HG03159 (cell line): ENCODE measurements at regions not wholly inside any gene's neighbourhood (a gene's known extent, or its start where the extent isn't known, plus 50 kb on each side); places are given as distances from the start of the nearest gene placed in this dataset.

Experiments used
- ATAC-seq: cut with Tn5 transposase; IDR thresholded peaks from one replicate; pipeline ENCODE4 v1.9.1; 2021; ENCODE audit warnings: mild to moderate bottlenecking, moderate library complexity; ENCODE audit not compliant: unreplicated experiment

DNA sequence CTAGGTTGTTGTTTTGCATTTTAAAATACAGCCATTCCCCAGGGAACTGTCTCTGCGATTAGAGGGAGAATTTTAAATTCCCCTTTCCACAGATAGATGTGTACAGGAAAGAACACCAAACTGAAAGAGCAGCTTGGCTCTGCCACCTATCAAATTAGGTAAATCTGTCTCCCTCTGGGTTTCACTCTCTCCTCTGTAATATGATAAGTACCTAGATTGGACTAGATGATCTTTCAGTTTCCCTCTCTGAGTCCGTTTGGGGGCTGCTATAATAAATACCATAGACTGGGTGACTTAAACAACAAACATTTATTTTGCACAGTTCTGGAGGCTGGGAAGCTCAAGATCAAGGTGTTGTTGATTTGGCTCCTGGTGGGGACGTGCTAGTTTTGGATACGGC is 186.0 kb downstream of the KIF20B start:
- peak; percentile 49 for ATAC-seq

DNA sequence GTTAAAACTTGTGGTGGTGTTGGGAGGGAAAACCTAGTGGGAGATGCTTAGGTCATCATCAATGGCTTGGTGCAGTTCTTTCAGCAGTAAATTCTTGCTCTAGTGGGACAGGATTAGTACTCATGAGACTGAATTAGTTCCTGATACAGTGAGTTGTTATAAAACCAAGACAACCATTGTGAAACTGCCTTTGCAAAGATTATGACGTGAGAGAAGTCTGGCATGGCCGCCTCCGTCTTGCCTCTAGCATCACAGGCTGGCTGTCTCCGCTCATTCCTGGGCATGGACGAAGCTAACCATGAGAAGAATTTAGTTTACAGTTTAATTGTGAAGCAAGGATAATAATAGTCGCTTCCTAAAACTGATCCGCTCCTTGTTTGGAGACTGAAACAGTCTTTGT is 186.4 kb downstream of the KIF20B start:
- peak; percentile 70 for ATAC-seq

DNA sequence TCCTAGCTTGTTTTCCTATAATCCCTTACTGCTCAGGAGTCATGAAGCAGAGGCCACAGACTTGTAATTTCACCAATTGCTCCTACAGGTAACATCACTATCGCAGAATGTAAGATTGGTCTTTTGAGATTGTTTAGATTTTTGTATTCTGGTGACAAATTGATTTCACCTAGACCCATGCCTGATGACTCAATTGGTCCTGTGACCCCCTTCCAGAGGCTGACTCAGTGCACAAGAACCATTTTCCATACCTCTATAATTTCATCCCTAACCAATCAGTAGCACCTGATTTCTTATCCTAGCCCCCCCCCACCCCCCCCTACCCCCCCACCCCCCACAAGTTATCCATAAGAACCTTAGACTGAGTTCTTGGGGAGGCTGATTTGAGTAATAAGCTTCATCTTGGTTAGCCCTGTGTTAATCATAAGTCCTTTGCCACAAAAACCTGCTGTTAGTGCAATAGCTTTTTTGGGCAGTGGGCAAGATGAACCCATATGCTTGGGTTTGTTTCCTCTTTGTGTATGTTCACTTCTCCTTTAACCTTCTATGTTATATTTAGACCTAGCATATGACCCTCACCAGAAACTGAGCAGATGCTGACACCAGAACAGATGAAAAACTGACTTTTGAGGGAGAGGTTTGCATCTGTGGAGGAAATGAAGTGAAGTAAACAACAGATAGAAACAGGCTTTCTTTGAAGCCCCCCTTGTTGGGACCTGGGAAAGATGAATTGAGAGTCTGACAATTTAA is 187.1 kb downstream of the KIF20B start:
- peak; percentile 86 for ATAC-seq

DNA sequence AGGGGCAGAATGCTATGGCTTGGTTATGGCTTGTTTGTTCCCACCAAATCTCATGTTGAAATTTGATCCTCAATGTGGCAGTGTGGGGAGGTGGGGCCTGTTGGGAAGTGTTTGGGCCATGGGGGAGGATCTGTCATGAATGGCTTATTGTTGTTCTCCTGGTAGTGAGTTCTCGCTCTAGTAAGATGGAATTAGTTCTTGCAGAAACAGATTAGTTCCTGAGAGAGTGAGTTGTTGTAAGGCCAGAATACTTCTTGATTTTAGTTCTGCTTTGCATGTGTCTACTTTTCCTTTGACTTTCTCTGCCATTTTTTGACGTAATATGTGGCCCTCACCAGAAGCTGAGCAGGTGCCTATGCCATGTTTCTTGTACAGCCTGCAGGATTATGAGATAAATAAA is 188.2 kb downstream of the KIF20B start:
- ATAC-seq = no peak

DNA sequence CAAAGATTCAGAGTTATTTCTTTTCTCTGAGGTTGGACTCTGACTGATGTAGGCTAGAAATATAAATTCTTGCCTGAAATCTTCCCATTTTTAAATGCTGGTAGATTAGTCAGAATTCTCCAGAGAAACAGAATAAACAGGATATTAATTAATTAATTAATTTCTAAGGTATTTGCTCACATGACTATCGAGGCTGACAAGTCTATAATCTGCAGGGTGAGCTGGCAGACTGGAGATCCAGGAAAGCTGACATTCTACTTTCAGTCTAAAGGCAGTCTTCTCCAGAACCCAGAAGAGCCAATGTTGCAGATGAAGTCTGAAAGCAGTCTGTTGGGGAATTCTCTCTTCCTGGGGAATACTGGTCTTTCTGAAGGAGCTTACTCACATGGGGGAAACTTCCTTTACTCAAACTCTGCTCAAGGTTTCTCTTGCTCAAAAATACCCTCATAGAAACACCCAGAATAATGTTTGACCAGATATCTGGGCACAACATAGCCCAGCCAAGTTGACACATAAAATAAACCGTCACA is 189.7 kb downstream of the KIF20B start:
- no peak for ATAC-seq

DNA sequence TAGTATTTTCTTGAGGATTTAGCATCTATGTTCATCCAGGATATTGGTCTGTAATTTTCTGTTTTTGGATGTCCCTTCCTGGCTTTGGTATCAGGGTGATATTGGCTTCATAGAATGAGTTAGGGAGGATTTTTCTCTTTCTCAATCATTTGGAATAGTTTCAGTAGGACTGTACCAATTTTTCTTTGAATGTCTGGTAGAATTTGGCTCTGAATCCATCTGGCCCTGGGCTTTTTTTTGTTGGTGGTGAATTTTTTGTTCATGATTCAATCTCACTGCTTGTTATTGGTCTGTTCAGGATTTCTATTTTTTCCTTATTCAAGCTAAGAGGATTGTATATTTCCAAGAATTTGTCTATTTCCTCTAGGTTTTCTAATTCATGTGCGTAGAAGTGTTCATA is 192.7 kb downstream of the KIF20B start:
- no peak for ATAC-seq

DNA sequence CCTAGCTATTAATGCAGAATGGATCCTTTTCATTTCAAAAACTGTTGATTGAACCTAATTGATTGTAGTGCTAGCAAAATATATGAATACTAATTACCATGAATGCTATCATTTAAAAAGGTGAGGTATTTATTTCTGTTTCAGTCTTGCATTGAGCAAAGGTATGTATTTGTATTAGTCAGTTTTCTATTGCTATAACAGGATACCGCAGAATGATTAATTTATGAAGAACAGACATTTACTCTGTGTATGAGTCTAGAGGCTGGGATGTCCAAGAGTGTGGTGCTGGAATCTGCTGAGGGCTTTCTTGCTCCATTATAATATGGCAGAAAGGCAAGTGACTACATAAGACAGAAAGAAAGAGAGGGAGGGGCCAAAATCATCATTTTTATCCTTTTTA is 199.2 kb downstream of the KIF20B start:
- ATAC-seq = no peak

DNA sequence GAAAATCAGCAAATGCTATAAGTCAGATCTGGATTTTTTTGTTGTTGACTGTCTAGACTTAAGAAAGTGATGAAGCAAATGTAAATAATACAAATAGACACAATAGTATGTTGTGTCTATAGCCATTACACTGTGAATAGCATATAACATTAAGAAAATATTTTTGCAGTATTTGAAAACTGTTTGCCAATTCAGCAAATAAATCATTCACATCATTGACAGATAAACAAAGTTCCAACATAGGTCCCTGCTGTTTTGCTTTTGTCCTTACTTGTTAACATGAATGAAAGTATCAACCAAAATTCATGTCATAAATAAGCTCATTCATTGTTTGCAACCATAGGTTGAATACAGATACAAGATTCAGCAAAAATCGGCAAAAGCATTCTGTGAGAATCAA is 200.5 kb downstream of the KIF20B start:
- no peak for ATAC-seq

DNA sequence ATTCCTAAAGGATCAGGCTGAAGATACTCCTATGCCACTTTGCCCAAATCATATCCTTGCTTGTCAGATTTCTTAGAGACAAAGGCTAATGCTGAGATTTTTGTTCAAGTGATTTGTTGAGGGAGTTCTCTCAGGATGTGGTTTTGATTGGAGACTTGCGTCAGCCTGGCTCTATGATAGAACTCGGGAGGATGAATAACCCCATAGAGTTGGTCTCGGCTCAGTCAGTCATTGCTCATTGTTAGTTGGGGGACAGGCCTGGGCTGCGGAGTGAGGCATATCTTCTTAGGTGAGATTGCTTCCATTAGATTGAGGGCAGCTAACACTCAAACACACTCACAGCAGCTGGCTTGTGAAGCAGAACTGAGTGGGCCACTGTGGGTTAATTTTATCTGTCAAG is 203.4 kb downstream of the KIF20B start:
- no peak for ATAC-seq

DNA sequence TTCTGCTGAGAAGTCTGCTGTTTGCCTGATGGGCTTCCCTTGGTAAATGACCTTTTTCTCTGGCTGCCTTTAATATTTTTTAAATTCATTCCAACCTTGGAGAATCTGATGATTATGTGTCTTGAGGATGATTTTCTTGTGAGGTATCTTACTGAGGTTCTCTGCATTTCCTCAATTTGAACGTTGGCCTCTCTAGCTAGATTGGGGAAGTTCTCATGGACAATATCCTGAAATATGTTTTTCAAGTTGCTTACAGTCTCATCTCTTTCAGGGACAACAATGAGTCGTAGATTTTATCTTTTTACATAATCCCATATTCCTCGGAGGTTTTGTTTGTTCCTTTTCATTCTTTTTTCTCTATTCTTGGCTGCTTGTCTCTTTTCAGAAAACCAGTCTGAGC is 208.4 kb downstream of the KIF20B start:
- no peak for ATAC-seq

DNA sequence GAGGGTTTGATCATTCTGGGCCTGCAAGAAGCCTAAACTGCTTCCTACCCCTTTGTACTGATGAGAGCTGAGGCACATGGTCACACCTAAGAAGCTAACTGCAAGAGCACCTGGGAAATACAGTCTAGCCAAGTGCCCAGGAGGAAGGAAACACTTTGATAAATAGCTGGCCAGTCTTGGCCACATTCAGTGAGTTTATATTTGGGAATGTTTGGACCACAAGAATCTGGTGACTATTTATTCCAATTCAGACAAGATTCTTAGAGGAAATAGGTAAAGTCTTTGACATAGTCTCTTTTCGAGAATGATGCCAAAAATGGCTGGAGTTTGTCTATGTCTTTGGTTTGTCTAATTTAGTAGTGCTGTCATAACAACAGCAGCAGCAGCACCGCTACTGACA is 213.6 kb downstream of the KIF20B start:
- ATAC-seq = no peak

DNA sequence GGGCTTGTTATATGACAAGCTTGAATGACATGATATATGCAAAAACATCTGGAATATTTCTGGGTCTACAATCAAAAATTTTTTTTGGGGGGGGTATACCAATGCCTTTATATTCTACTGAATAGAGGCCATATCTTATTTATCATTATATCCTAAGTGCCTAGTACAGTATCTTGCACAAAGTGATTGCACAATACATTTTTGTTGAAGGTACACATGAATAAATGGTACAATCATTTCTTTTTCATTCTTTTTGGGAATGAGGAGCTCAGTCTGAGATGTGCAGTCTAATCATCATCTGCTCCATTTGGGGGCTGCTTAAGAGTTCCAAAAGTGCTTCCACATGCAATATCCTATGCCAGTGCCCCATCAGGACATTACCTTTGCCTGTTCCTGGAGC is 214.6 kb downstream of the KIF20B start:
- ATAC-seq = no peak

DNA sequence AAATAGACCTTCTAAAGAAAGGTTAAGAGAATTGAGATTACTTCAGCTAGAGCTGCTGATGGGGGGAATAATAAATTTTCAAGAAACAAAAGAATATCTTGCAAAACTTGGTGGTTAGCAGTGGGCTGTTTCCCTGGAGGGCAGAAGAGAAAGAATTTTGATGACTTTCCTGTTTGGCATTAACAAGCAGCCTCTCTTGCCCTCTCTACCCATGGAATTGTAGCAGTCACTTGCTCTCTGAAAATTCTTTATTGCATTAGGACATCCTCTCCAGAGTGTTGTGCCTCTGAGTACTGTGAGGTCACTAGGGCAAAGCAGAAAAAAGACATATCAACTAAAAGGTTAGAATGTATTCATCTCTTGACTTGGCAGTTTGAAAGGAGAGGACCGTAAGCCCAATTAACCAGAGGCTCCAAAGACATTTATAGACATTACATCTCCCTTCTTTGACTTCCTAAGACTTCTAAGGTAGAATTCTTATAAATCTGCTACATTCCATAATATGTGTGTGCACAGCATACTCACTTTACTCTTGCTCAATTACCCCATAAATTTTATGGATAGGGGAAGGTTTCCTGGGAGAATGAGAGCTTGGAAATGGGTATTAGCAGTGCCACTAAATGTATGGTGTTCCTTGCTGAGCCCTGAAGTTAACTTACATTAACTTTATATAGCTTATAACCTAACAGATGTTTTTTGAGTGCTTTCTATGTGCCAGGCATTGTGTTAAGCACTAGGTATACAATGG is 215.3 kb downstream of the KIF20B start:
- no peak for ATAC-seq

DNA sequence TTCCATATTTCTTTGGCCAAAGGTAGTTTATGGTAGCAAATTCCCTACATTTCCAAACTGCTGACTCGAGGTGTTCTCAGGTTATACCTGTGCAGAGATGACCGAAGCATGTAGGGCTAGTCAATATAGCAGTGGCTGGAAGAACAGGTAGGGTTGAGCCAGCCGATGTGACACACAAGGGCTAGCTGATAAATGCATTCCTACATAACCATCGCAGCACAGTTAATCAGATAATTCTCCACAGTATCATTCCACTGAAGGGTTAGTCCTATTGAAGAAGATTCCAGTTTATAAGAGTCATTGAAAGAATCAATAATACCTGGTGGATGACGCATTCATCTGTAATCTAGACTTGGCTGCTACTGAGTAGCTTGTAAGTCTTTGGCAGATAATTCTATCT is 220.0 kb downstream of the KIF20B start:
- no peak for ATAC-seq

DNA sequence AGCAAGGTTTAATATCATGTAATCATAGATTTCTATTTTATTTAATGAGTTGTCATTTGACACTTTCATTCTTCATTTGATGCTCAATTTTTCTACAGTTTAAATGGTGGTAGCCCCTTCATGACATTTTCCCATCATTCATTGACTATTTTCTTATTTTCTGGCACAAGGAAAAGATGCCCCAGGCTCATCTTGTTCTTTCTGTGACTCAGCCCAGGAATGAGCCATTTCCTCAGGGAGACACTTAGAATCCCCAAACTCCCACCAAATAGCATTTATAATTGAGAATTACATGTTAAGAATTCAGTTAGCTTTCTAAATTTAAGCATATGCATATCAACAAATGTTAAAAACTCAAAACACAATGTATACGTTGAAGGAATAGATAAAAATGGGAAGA is 222.3 kb downstream of the KIF20B start:
- no peak for ATAC-seq

DNA sequence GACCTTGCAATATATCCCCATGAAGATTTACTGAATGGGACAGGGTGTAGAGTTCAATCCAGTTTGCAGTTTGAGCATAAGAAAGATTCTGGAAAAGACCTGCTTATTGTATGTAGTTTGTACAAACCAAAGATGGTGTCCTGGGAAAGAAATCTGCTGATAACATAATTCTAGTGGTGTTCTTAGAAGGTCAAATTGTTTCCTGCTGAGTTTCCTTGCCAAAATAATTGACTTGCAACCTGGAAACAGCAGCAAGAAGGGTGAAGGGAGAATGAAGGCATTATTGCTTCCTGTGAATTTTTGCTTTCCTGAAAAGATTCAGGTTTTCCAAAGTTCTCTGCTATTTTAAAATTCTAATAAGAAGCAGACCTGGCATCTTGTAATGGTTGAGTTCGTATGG is 222.9 kb downstream of the KIF20B start:
- no peak for ATAC-seq

DNA sequence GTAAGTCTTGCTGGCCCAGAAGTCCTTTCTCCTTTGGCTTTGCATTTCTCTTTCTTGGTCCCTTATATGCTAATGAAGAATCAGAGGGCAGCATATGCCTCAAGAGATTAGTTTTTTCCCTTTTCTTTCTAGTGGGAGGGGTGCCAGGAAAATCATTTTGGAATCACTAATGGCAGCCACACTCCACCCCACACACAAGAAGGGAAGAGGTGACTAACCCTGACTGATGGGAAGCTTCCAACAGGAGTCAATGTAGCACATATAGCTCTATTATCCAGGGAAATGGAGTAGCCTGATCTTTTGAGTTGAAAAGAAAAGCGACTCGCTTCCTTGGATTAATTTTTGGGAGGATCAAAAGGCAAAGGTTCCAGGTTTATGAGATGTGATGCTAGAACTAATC is 225.3 kb downstream of the KIF20B start:
- no peak for ATAC-seq

DNA sequence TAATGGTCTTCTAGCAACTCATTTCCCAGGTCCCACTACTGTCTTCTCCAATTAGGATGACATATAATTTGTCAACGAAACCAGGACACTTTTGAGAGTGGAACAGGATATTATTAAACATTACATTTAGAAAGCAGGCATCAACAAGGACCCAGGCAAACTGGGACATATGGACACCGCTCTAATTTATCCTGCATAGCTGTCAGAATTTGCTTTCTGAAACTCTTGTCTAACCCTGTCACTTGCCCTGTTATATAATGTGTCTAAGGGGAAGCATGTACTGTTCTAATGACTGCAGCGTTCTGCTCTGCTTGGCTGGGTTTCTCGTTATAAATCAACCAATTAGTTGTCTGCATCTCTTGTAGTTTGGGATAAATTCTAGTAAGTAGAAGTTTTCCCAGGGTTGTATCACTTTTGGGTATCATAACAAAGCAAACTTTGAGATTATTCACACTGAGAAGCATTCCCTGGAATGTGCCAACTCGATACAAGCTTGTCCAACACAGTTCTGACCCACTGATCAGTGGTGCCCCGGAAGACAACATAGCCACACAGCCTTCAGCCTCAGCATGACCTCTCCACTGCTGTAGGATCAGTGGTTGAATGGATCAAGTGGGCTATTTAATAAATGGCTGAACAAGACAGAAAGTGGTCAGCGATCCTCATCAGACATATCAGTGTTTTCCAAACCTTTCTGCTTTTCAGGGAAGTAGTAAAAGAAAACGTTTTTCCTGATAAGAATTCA is 228.1 kb downstream of the KIF20B start:
- peak; percentile 50 for ATAC-seq

DNA sequence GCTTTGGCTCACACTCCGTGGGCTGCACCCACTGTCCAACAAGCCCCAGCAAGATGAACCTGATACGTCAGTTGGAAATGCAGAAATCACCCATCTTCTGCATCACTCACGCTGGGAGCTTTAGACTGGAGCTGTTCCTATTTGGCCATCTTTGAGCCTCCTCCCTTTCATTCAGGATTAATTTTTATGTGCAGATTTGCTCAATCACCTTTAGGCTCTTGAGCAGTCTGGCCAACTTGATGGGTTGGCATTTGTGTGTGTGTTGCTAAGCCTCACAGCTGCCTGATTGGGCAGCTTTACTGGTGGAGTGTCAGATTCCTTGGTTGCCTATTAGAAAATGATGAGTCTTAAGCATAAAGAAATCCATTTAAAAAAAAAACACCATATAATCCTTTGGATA is 236.1 kb downstream of the KIF20B start:
- no peak for ATAC-seq

DNA sequence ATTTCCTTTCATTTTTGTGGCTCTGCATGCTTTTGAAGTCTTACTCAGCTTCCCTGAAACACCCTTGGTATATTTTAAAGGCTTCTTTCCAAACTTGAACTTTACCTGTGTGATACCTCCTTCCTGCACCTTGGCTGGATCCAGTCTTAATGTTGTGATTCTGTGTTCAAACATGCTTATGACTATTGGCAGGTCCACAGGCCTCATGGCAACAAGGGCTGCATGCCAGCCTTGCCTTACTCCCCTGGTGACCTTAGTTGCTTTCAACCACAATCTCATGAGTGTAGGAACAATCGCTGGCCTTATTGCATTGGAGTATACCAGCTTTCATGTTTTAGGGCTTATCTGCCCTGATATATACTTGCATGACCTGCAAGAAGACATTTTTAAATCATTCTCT is 238.7 kb downstream of the KIF20B start:
- ATAC-seq = no peak

DNA sequence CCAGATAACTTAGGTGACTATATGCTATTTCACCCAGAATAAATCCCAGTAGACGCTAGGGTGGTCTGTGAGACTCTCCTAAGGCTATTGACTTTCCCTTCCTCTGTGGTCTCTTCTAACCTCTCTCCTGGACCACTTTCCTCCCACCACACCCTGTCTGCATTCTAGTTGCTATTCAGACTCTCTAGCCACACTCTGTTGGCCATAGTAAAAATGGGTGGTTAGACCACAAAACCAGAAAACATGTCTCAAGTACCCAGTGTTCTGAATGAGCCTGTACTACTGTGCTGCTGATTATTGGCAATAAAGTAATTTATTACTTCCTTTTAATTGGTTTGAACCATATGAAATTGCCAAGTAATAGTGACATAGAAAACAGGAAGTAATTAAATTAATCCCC is 240.8 kb downstream of the KIF20B start:
- no peak for ATAC-seq

DNA sequence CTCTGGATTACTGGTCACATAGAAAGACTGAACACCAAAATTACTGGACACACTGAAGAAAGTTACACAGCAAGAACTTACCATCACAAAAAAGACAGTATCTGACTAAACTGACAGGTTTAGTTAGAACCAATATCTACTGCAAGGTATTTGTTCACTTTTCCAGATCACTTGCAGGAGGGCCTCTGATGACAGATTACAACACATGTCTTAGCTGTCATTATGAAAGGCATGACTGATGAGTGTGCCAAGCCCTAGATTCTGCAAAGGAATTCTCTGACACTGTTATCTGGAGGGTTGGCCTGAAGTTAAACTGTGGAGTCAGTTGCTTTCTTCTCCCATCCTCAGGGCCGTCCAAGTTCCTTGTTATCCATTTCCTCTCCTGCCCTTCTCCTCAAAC is 242.7 kb downstream of the KIF20B start:
- no peak for ATAC-seq
